H1 (cell line): ENCODE measurements at regions not wholly inside any gene's neighbourhood (a gene's known extent, or its start where the extent isn't known, plus 50 kb on each side); places are given as distances from the start of the nearest gene placed in this dataset.

Source experiments
- CTCF ChIA-PET: fragments of 300-600 bp; sonication (Branson Sonifier 250); formaldehyde crosslinking; loops from one replicate; lab custom pipeline; 2021; ENCODE audit not compliant: partially characterized antibody; lab: Charles Lee
- POLR2A ChIA-PET: fragments of 300-600 bp; sonication (Branson Sonifier 250); formaldehyde crosslinking; loops from one replicate; lab custom pipeline; 2021; ENCODE audit warnings: inconsistent platforms; ENCODE audit not compliant: partially characterized antibody; lab: Charles Lee
- DNase-seq, 2 experiments: peaks; one replicate each; pipeline versions ENCODE4 v3.0.0 to v3.0.0-alpha.2; 2010 to 2022; ENCODE audit warnings: low spot score in 2 of 2, low read depth in 1 of 2, mixed read lengths in 1 of 2
- FAIRE-seq: peaks from 2 replicates; lab custom pipeline; 2011; peaks lifted over from hg19 to GRCh38; lab: Jason Lieb, UNC
- H2AFZ ChIP-seq: 2 replicates; pipeline ENCODE4 v1.8.1; 2012; ENCODE audit warnings: low read length, inconsistent platforms
- H2AK5ac ChIP-seq: 2 replicates; pipeline ENCODE4 v1.6.1; 2013; ENCODE audit warnings: low read depth, low read length
- H2BK120ac ChIP-seq: replicated peaks from 2 replicates; pipeline ENCODE3; 2013; ENCODE audit warnings: low read depth, low read length, inconsistent platforms
- H2BK12ac ChIP-seq: 2 replicates; pipeline ENCODE4 v1.6.1; 2013; ENCODE audit warnings: low read depth, low read length
- H2BK15ac ChIP-seq: 2 replicates; pipeline ENCODE4 v1.6.1; 2013; ENCODE audit warnings: low read length
- H2BK20ac ChIP-seq: 2 replicates; pipeline ENCODE4 v1.6.1; 2013; ENCODE audit warnings: low read length
- H2BK5ac ChIP-seq: 2 replicates; pipeline ENCODE4 v1.6.1; 2013; ENCODE audit warnings: low read depth, low read length
- H3K14ac ChIP-seq: 2 replicates; pipeline ENCODE4 v1.6.1; 2013; ENCODE audit warnings: inconsistent platforms; ENCODE audit not compliant: insufficient read length
- H3K18ac ChIP-seq: 2 replicates; pipeline ENCODE4 v1.6.1; 2013; ENCODE audit warnings: low read length; ENCODE audit errors: extremely low read depth
- H3K23ac ChIP-seq: 2 replicates; pipeline ENCODE4 v1.6.1; 2013; ENCODE audit warnings: inconsistent platforms; ENCODE audit not compliant: insufficient read length
- H3K23me2 ChIP-seq: 2 replicates; pipeline ENCODE4 v1.6.1; 2013; ENCODE audit warnings: low read depth, low read length
- H3K27ac ChIP-seq: 2 replicates; pipeline ENCODE4 v1.6.1; 2011; ENCODE audit warnings: low read depth, low read length, inconsistent platforms
- H3K27me3 ChIP-seq, 4 experiments: replicated peaks in 1 of 4; 1 replicate in 1 of 4; 2 replicates in 3 of 4; pipeline versions ENCODE4 v1.6.1 to v1.8.1; 2011 to 2013; ENCODE audit warnings: low read length in 3 of 4, mild to moderate bottlenecking in 3 of 4, inconsistent platforms in 2 of 4, mixed read lengths in 2 of 4, moderate library complexity in 1 of 4; ENCODE audit not compliant: control insufficient read depth in 3 of 4, insufficient read depth in 3 of 4; ENCODE audit errors: extremely low read depth in 1 of 4
- H3K36me3 ChIP-seq, 4 experiments: 2 replicates each; pipeline versions ENCODE4 v1.6.1 to v1.8.1; 2011 to 2013; ENCODE audit warnings: mild to moderate bottlenecking in 4 of 4, low read length in 3 of 4, moderate library complexity in 2 of 4, control low read depth in 1 of 4, inconsistent platforms in 1 of 4; ENCODE audit not compliant: insufficient read depth in 4 of 4, control insufficient read depth in 2 of 4
- H3K4ac ChIP-seq: replicated peaks from 2 replicates; pipeline ENCODE3; 2013; ENCODE audit warnings: low read length, low read depth, mixed read lengths, inconsistent platforms; ENCODE audit not compliant: insufficient read length
- H3K4me1 ChIP-seq, 4 experiments: replicated peaks in 1 of 4; 1 replicate in 1 of 4; 2 replicates in 3 of 4; pipeline versions ENCODE4 v1.6.1 to v1.8.1; 2011 to 2013; ENCODE audit warnings: low read length in 3 of 4, inconsistent platforms in 2 of 4, mixed read lengths in 1 of 4; ENCODE audit not compliant: insufficient read depth in 4 of 4, control insufficient read depth in 3 of 4
- H3K4me2 ChIP-seq, 2 experiments: 2 replicates each; pipeline versions ENCODE4 v1.6.1 to v1.8.1; 2011 to 2013; ENCODE audit warnings: low read depth in 2 of 2, low read length in 2 of 2, control low read depth in 1 of 2, inconsistent platforms in 1 of 2, mild to moderate bottlenecking in 1 of 2; ENCODE audit not compliant: insufficient read depth in 1 of 2
- H3K4me3 ChIP-seq, 4 experiments: fragments of 200-600, 300-600 bp in 1 of 4; sonication (generic), shearing (Covaris generic), sonication (Bioruptor Twin) in 1 of 4; 2 replicates each; pipeline versions ENCODE4 v1.5.1 to v1.8.1; 2011 to 2016; ENCODE audit warnings: low read length in 4 of 4, low read depth in 3 of 4, control low read depth in 2 of 4, inconsistent platforms in 2 of 4, mild to moderate bottlenecking in 2 of 4, mixed read lengths in 1 of 4, moderate library complexity in 1 of 4; ENCODE audit not compliant: insufficient read depth in 2 of 4; ENCODE audit errors: extremely low read depth in 1 of 4
- H3K56ac ChIP-seq: replicated peaks from 2 replicates; pipeline ENCODE3; 2013; ENCODE audit warnings: low read depth, mild to moderate bottlenecking, mixed read lengths, low read length, inconsistent platforms; ENCODE audit not compliant: insufficient read length
- H3K79me1 ChIP-seq: 2 replicates; pipeline ENCODE4 v1.6.1; 2013; ENCODE audit warnings: low read depth, low read length, control low read depth
- H3K79me2 ChIP-seq, 2 experiments: 2 replicates each; pipeline versions ENCODE4 v1.6.1 to v1.8.1; 2012 to 2013; ENCODE audit warnings: low read length in 2 of 2, mild to moderate bottlenecking in 2 of 2, inconsistent platforms in 1 of 2; ENCODE audit not compliant: insufficient read depth in 2 of 2, control insufficient read depth in 1 of 2
- H3K9ac ChIP-seq, 4 experiments: replicated peaks in 1 of 4; 1 replicate in 1 of 4; 2 replicates in 3 of 4; pipeline versions ENCODE4 v1.6.1 to v1.8.1; 2011 to 2013; ENCODE audit warnings: low read depth in 3 of 4, low read length in 3 of 4, control low read depth in 2 of 4, mild to moderate bottlenecking in 2 of 4, moderate library complexity in 2 of 4, inconsistent platforms in 1 of 4; ENCODE audit errors: extremely low read depth in 1 of 4
- H3K9me3 ChIP-seq, 2 experiments: 2 replicates each; pipeline versions ENCODE4 v1.6.1 to v1.8.1; 2012 to 2013; ENCODE audit warnings: mild to moderate bottlenecking in 2 of 2, moderate library complexity in 2 of 2, control low read depth in 1 of 2, inconsistent platforms in 1 of 2, low read depth in 1 of 2, low read length in 1 of 2, mixed read lengths in 1 of 2; ENCODE audit not compliant: insufficient read depth in 2 of 2
- H4K20me1 ChIP-seq, 2 experiments: replicated peaks in 1 of 2; 2 replicates each; pipeline versions ENCODE3 to v1.8.1; 2011 to 2013; ENCODE audit warnings: inconsistent platforms in 2 of 2, low read length in 2 of 2, mild to moderate bottlenecking in 1 of 2; ENCODE audit not compliant: insufficient read depth in 2 of 2, control insufficient read depth in 1 of 2
- H4K5ac ChIP-seq: 2 replicates; pipeline ENCODE4 v1.6.1; 2013; ENCODE audit warnings: low read length, low read depth, mixed read lengths, inconsistent platforms; ENCODE audit not compliant: insufficient read length
- H4K8ac ChIP-seq: 2 replicates; pipeline ENCODE4 v1.8.0; 2013; ENCODE audit warnings: mild to moderate bottlenecking, moderate library complexity, low read length, inconsistent platforms; ENCODE audit not compliant: insufficient read depth; ENCODE audit errors: extremely low read depth
- H4K91ac ChIP-seq: replicated peaks from 2 replicates; pipeline ENCODE3; 2013; ENCODE audit warnings: low read length, mixed read lengths, inconsistent platforms; ENCODE audit not compliant: insufficient read length
- EGR1 ChIP-seq: IDR thresholded peaks from 2 replicates; pipeline ENCODE4 v1.6.1; 2011; ENCODE audit warnings: low read depth, low read length, borderline replicate concordance
- GABPA ChIP-seq: IDR thresholded peaks from 2 replicates; pipeline ENCODE4 v1.6.1; 2011; ENCODE audit warnings: mild to moderate bottlenecking, low read length, moderate library complexity, borderline replicate concordance; ENCODE audit not compliant: insufficient read depth
- NANOG ChIP-seq: IDR thresholded peaks from 2 replicates; pipeline ENCODE4 v1.6.1; 2011; ENCODE audit warnings: low read length, low read depth, mild to moderate bottlenecking, inconsistent platforms; ENCODE audit not compliant: insufficient read depth, poor library complexity, severe bottlenecking
- SAP30 ChIP-seq: fragments of 300-600 bp; sonication (generic); IDR thresholded peaks from 2 replicates; pipeline ENCODE4 v1.7.1; 2012; ENCODE audit warnings: low read length, moderate library complexity, mild to moderate bottlenecking, inconsistent platforms; ENCODE audit not compliant: insufficient read depth, insufficient replicate concordance
- USF2 ChIP-seq: IDR thresholded peaks from 2 replicates; pipeline ENCODE4 v1.6.1; 2011; ENCODE audit warnings: low read length, improper control_type of control experiment
- WGBS, 2 experiments: shearing (Covaris generic) in 1 of 2; methylation state at CpG; one replicate each; pipeline versions ENCODE4 v1.1.6 to v1.1.7; 2013 to 2015; ENCODE audit warnings: low lambda C conversion rate in 2 of 2, mixed read lengths in 2 of 2, inconsistent platforms in 1 of 2, low coverage in 1 of 2, missing lambda C conversion rate in 1 of 2; ENCODE audit not compliant: insufficient replicate concordance in 2 of 2, insufficient coverage in 1 of 2, insufficient read length in 1 of 2; ENCODE audit errors: extremely low coverage in 1 of 2, missing lambda C conversion rate in 1 of 2; 5-methylcytosine and 5-hydroxymethylcytosine counted together
- TF ChIP-seq, protein P1 (sequence below): IDR thresholded peaks from 2 replicates; pipeline ENCODE4 v1.6.1; 2012; ENCODE audit warnings: inconsistent platforms

- Histone ChIP-seq H2BK15ac (no peak overlapping the region), H3K36me3 (no peaks in the 10 kb centered on the region), H2AFZ (no peak overlapping the region), H2BK120ac (no peak overlapping the region), H3K23me2 (peaks cover 4% of the 10 kb centered on the region; the same call in 1 of the 2 replicates), H3K4me2 (no peak overlapping the region), H3K9me3 (peaks cover 0 to 6% of the 10 kb centered on the region in 2 experiments; a peak in 1 of 4 replicates), H3K27ac (no peak overlapping the region), H3K79me2 (no peaks in the 10 kb centered on the region), H3K4ac (no peak overlapping the region), H2BK12ac (no peak overlapping the region), H4K91ac (no peak overlapping the region), H3K9ac (no peak overlapping the region), H4K5ac (no peak overlapping the region), H2BK5ac (no peak overlapping the region), H3K23ac (no peak overlapping the region), H3K27me3 (no peaks in the 10 kb centered on the region; a peak in 2 of 7 replicates), H3K79me1 (no peaks in the 10 kb centered on the region), H4K8ac (no peak overlapping the region), H2AK5ac (no peak overlapping the region), H3K18ac (no peak overlapping the region), H3K14ac (no peak overlapping the region), H3K4me1 (no peaks in the 10 kb centered on the region; a peak in 1 of 7 replicates), H3K4me3 (no peak overlapping the region), H3K56ac (no peak overlapping the region), H4K20me1 (no peaks in the 10 kb centered on the region), H2BK20ac (no peak overlapping the region)
- 90% methylated on average over 5 of the region's 5 CpGs; no CpG with 5 or more reads in 1 of the 2 experiments for WGBS, 2 experiments
- POLR2A ChIA-PET, result no interaction called here
- FAIRE-seq (no peak), DNase-seq (no peak)
- TF ChIP-seq EGR1, result no peak
- TF ChIP-seq USF2, result no peak
- no peak for TF ChIP-seq NANOG
- TF ChIP-seq, protein P1, sequence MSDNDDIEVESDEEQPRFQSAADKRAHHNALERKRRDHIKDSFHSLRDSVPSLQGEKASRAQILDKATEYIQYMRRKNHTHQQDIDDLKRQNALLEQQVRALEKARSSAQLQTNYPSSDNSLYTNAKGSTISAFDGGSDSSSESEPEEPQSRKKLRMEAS, result no peak
- TF ChIP-seq GABPA, result no peak
- TF ChIP-seq SAP30, result no peak
- CTCF ChIA-PET, result interaction anchor here (0.7 to 1.6 kb wide), 3 partner anchors 45 to 228 kb away, joined by 3 to 4 read pairs (median 3); no protein-coding TSS in a partner anchor
These were observed 100.3 kb downstream of the FAM53A start for GRCh38 chr4:1583859-1584258.
